NCI-H2196 treated with DMSO at 0.1 percent for 48 hours (cell line): ENCODE measurements at regions not wholly inside any gene's neighbourhood (a gene's known extent, or its start where the extent isn't known, plus 50 kb on each side); places are given as distances from the start of the nearest gene placed in this dataset.

Experiments
- DNase-seq: peaks from one replicate; lab custom pipeline; 2025; ENCODE audit not compliant: unreplicated experiment; lab: John Stamatoyannopoulos, UW

GRCh38 chr21:19326531-19327319, 923.1 kb upstream of the TMPRSS15 start:
- DNase-seq, result no peak

GRCh38 chr21:19328954-19329353, 925.4 kb upstream of the TMPRSS15 start:
- DNase-seq, result no peak

GRCh38 chr21:19340303-19340702, 936.7 kb upstream of the TMPRSS15 start:
- DNase-seq, result no peak

- DNase-seq, result no peak
Observed at GRCh38 chr21:19340954-19341353, 937.4 kb upstream of the TMPRSS15 start.

- DNase-seq, result no peak
Observed at GRCh38 chr21:19343711-19344110, 940.1 kb upstream of the TMPRSS15 start.

GRCh38 chr21:19350286-19350685, 946.7 kb upstream of the TMPRSS15 start:
- no peak for DNase-seq

GRCh38 chr21:19353256-19353655, 949.7 kb upstream of the TMPRSS15 start:
- DNase-seq, result no peak

- DNase-seq, result no peak
Observed at GRCh38 chr21:19368944-19369343, 965.4 kb upstream of the TMPRSS15 start.

GRCh38 chr21:19392390-19392789, 988.8 kb upstream of the TMPRSS15 start:
- DNase-seq, result no peak

GRCh38 chr21:19400223-19400770, 996.7 kb upstream of the TMPRSS15 start:
- no peak for DNase-seq

GRCh38 chr21:19402870-19403269, 999.3 kb upstream of the TMPRSS15 start:
- DNase-seq, result no peak

GRCh38 chr21:19405326-19405725, 1001.7 kb upstream of the TMPRSS15 start:
- DNase-seq, result no peak

GRCh38 chr21:19420565-19420964, 1017.0 kb upstream of the TMPRSS15 start:
- no peak for DNase-seq

GRCh38 chr21:19433623-19434022, 1030.0 kb upstream of the TMPRSS15 start:
- no peak for DNase-seq

GRCh38 chr21:19440792-19441655, 1037.4 kb upstream of the TMPRSS15 start:
- no peak for DNase-seq

- DNase-seq, result no peak
Observed at GRCh38 chr21:19458295-19458694, 1054.7 kb upstream of the TMPRSS15 start.

GRCh38 chr21:19461481-19462205, 1058.1 kb upstream of the TMPRSS15 start:
- DNase-seq, result no peak

- no peak for DNase-seq
Observed at GRCh38 chr21:19463966-19464365, 1060.4 kb upstream of the TMPRSS15 start.

- no peak for DNase-seq
Observed at GRCh38 chr21:19468991-19469715, 1065.6 kb upstream of the TMPRSS15 start.

- DNase-seq, result no peak
Observed at GRCh38 chr21:19475525-19475924, 1071.9 kb upstream of the TMPRSS15 start.

GRCh38 chr21:19489930-19490329, 1086.3 kb upstream of the TMPRSS15 start:
- DNase-seq, result no peak
